ENCODE measurements at regions not wholly inside any gene's neighbourhood (a gene's known extent, or its start where the extent isn't known, plus 50 kb on each side); places are given as distances from the start of the nearest gene placed in this dataset.
"Not testable (repeated sequence)": the region's sequence is repeated elsewhere in the genome, so short reads cannot be mapped to it uniquely, and the experiment has no call there.

- no peak for ATAC-seq
Measured at GRCh38 chr6:103722683-103723082, 1137.0 kb downstream of the HACE1 start.

GRCh38 chr6:103721923-103722322 lies 1137.8 kb downstream of the HACE1 start:
- no peak for ATAC-seq

DNA sequence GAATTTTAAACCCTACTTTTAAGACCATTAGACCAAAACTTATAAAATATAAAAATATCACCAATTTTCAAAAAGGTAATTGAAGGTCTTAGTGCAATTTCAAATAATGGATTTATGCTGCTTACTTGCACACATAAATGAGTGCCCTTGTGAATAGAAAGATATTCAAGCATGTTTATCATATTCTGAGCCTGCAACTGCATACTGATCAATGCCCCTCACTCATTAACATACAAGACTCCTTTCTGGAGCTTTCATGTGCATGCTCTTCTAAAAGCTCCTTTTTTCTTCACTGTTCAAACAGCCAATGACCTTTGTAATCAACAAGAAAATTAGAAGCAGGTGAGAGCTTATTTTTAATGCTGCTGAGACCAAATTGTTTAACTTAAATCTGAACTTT lies 1139.3 kb downstream of the HACE1 start:
- ATAC-seq: no peak

DNA sequence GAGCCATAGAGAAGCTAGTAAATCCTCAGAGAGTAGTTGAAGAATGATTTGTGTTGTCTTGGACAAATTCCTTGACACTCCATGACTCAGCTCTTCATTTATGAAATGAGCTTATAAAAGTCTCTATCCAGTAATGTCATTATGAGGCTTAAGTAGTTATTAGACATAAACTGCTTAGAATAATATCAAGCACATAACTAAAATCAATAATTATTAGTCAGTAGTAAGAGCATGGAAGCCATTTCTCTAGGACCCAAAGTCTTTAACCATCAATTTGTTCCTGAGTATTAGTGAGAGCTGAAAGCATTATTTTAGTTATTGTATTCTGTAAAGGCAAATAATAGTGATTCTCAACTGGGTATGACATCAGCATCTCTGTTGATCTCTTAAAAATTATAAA lies 1140.2 kb downstream of the HACE1 start:
- ATAC-seq: no peak

- no peak for ATAC-seq
Measured at GRCh38 chr6:103715269-103715668, 1144.5 kb downstream of the HACE1 start.

- not testable (repeated sequence) for ATAC-seq
Measured at GRCh38 chr6:103709236-103709635, 1150.5 kb downstream of the HACE1 start.

GRCh38 chr6:103707596-103708325 lies 1152.0 kb downstream of the HACE1 start:
- ATAC-seq: no peak

- ATAC-seq: no peak
Measured at GRCh38 chr6:103699769-103700168, 1160.0 kb downstream of the HACE1 start.

DNA sequence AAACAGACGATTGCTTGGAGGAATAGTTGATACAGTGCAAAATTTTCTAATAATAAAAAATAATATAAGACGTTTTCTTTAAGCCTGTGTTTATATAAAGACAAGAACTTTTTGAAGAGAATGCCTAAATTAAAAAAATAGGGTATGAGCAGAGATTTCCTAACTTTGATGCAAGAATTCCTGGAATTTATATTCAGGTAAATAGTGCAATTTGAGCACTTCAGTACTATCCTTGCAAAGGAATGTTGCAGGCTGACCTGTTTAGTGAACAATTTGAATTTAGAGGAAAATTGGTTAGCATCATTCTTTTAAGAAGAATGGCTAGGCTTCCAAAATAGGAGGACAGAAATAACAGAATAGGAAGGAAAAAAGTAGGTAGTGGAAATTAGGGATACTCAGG lies 1172.3 kb downstream of the HACE1 start:
- no peak for ATAC-seq

DNA sequence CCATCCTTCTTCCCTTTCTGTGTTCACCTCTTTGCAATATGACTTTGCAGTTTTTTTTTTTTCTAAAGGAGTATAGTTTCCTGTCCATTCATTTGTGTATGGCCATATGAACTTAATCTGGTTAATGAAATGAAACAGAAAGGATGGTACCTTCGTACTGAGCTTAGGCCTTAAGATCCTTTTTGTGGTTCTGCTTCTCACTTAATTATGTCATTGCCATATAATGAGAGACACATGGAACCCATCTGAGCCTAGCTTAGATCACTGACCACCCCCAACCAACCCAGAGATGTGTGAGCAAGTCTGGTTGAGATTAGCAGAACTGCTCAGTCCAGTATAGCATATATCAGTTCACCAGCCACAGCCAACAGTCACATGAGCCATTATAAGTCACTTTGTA lies 1179.6 kb downstream of the HACE1 start:
- no peak for ATAC-seq

DNA sequence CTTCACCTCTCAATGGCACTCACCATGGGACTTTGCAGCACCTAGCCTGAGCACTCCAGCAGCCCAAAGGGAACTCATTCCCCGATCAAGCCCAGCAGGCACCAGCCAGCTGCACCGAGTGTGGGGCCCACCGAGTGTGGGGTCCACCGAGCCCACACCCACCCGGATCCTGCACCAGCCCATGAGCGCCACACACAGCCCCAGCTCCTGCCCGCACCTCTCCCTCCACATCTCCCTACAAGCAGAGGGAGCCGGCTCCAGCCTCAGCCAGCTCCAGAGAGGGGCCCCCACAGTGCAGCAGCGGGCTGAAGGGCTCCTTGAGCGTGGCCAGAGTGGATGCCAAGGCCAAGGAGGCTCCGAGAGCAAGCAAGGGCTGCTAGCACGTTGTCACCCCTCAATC lies 1182.4 kb downstream of the HACE1 start:
- no peak for ATAC-seq

GRCh38 chr6:103675807-103676406 lies 1183.8 kb downstream of the HACE1 start:
- ATAC-seq: no peak

DNA sequence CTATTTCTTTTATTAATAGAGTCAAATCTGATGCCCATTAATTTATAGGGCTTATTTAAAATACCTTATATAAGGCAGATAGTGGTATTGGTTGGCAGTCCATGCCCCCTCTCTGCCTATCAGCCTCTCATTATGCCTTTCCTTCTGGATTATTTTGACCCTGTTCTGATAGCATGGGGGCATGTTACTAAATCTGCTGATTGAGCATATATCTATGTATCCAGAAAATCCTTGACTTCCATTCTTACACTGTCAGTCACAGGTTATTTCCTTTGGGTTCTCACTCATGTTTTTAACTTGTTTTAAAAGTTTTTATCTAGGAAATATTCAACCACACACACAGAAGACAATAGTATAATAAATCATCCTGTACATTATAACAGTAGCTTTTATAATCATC lies 1184.9 kb downstream of the HACE1 start:
- ATAC-seq: no peak

GRCh38 chr6:103672169-103672568 lies 1187.5 kb downstream of the HACE1 start:
- ATAC-seq: no peak

DNA sequence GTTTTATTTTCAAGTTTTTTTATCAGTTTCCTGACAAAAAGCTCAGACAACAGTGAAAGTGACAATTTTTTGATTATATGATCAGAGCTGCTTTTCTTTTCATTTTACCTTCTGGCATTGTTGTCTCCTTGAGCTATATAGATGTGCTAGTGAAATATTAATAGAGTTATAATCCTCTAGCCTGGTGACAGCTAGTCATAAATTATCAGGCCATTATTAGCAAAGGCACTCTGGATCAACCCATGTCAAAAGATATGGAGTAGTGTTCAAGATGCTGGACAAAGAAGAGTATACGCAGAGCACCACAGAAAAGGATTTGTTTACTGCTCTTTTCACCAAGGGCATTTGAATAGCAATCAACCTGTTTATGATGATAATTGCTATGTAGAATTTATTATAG lies 1230.1 kb downstream of the HACE1 start:
- ATAC-seq: no peak

DNA sequence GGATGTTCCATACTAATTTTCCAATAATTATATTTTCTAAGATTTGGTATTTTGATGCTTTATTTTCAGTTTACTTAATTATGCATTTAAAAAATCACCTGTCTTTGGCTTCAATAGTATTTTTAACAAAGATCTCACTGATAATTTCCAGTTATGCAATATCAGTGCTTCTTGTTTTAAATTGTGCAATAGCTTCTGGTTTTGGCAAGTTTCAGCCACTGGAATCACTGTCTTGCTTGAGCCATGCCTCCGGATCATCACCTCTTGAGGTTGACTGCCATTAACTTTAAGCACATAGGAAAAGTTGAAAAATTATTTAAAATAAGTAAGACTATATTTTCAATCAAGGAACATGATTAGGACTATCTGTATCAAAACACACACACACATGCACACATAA lies 1242.1 kb downstream of the HACE1 start:
- no peak for ATAC-seq

GRCh38 chr6:103587722-103588121 lies 1272.0 kb downstream of the HACE1 start:
- no peak for ATAC-seq

- ATAC-seq: no peak
Measured at GRCh38 chr6:103578115-103578514, 1281.6 kb downstream of the HACE1 start.

GRCh38 chr6:103570431-103570830 lies 1289.3 kb downstream of the HACE1 start:
- ATAC-seq: no peak

GRCh38 chr6:103554911-103555310 lies 1304.8 kb downstream of the HACE1 start:
- no peak for ATAC-seq

DNA sequence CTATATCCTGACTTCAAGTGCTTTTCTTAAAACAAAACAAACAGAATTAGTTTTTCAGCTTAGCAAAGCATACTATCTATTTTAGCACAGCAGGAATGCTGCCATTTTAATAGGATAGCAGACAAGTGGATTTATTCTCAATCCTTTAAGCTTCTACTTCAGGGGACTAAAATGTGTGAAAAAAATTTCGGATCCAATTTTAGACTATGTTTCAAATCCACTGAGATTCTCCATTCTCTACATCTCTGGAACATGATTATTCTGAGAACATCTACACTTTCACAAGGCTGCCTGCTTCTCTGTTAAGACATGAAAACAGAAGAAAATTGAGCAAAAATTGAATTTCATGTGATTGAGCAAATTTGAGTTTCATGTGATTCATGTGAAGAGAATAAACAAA lies 1321.3 kb downstream of the HACE1 start:
- no peak for ATAC-seq

GRCh38 chr6:103534814-103535213 lies 1324.9 kb downstream of the HACE1 start:
- no peak for ATAC-seq

DNA sequence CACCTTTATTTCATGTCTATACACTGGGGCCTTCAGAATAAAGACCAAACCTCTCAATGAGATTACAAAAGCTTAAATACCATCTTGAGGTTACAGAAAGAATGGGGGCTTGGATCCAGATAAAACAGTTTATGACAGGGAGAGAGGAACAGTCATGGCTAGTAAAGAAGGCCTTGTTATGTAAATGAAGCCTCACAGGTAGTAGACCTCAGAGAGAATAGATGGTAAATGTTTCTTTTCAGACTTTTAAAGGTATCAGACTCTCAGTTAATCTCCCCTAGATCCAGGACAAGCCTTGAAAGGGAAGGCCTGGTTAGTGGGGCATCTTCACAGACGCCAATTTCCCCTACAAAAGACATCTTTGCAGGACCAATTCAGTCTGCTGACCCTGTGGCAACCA lies 1325.6 kb downstream of the HACE1 start:
- ATAC-seq: no peak

- ATAC-seq: no peak
Measured at GRCh38 chr6:103522045-103522444, 1337.7 kb downstream of the HACE1 start.

DNA sequence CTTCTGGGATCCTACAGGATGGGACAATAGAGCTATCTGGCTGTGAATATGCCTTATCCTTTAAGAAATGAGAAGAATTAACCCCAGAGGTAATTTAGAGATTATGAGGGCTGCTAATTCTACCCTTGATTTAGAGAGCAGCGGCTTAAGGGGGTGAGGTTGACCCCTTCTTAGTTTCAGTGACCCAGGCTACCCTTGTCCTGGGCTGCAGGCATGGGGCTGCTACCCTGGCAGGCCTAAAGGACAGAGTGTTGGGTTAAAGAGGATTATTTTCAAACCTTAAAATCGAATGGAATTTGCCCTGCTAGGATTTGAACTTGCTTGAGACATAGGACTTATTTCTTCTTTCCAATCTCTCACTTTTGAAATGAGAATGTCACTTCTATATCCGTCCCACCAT lies 1343.4 kb downstream of the HACE1 start:
- ATAC-seq: no peak

All from esophagus mucosa (tissue), 1 donor.